HEK293T (cell line): ENCODE measurements at regions not wholly inside any gene's neighbourhood (a gene's known extent, or its start where the extent isn't known, plus 50 kb on each side); places are given as distances from the start of the nearest gene placed in this dataset.

Source experiments
- ARNT ChIP-seq: fragments of 450-650 bp; IDR thresholded peaks from 2 replicates; pipeline ENCODE4 v1.6.1; 2017; ENCODE audit warnings: mild to moderate bottlenecking
- BHLHE40 ChIP-seq: fragments of 450-650 bp; IDR thresholded peaks from 2 replicates; pipeline ENCODE4 v1.6.1; 2016; ENCODE audit warnings: mild to moderate bottlenecking, moderate library complexity, borderline replicate concordance
- ELF4 ChIP-seq: fragments of 450-650 bp; IDR thresholded peaks from 2 replicates; pipeline ENCODE4 v1.6.1; 2017; ENCODE audit warnings: antibody characterized with exemption
- FOXM1 ChIP-seq: fragments of 450-650 bp; IDR thresholded peaks from 2 replicates; pipeline ENCODE4 v1.6.1; 2017; ENCODE audit warnings: mild to moderate bottlenecking, borderline replicate concordance
- NFRKB ChIP-seq: fragments of 450-650 bp; IDR thresholded peaks from 2 replicates; pipeline ENCODE4 v1.6.1; 2016; ENCODE audit warnings: mild to moderate bottlenecking, moderate library complexity
- SP1 ChIP-seq: fragments of 450-650 bp; IDR thresholded peaks from 2 replicates; pipeline ENCODE4 v1.6.1; 2017
- SUZ12 ChIP-seq: fragments of 450-650 bp; IDR thresholded peaks from 2 replicates; pipeline ENCODE4 v1.6.1; 2016; ENCODE audit warnings: mild to moderate bottlenecking
- ZNF384 ChIP-seq: fragments of 450-650 bp; IDR thresholded peaks from 2 replicates; pipeline ENCODE4 v1.6.1; 2016
- TF ChIP-seq, protein P1 (sequence below): fragments of 450-650 bp; IDR thresholded peaks from 2 replicates; pipeline ENCODE4 v1.6.1; 2016

DNA sequence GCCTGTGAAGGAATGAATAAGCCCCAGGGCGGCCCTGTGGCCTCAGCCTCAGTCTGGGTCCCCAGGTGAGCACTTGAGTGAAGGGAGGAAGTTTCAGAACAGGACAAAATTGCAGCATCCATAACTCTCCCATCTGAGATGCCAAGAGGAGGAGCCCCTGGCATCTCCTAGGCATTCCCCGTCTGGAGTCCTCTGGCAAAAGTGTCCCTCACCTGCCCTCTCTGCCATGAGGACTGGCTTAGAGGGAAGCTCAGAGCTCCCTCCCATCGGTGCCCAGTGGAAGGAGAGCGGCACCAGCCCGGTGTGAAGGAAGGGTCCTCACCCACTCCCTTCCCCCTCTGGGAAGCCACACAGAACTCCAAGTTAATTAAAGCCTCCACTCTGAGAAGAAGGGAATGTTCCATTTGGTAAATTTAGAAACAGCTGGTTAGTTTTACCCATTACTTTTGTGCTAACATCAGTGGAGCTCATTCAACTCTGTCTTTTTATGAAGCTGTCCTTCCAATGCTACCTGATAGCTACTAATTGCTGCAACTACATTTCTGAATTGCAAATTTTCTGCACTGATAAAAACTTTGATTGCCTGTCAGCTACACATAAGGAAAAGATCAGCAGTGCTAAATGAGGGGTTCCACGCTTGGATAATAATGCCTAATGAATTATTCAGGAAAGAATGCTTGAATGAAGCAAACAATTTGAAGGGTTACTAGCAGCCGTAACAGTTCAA, 123.3 kb upstream of the RCN1 start:
- TF ChIP-seq BHLHE40 (no peak), FOXM1 (no peak), ARNT (no peak), NFRKB (no peak), ELF4 (no peak), SP1 (no peak), SUZ12 (no peak), ZNF384 (no peak)
- TF ChIP-seq, protein P1, sequence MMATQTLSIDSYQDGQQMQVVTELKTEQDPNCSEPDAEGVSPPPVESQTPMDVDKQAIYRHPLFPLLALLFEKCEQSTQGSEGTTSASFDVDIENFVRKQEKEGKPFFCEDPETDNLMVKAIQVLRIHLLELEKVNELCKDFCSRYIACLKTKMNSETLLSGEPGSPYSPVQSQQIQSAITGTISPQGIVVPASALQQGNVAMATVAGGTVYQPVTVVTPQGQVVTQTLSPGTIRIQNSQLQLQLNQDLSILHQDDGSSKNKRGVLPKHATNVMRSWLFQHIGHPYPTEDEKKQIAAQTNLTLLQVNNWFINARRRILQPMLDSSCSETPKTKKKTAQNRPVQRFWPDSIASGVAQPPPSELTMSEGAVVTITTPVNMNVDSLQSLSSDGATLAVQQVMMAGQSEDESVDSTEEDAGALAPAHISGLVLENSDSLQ = no peak
